ENCODE measurements at regions not wholly inside any gene's neighbourhood (a gene's known extent, or its start where the extent isn't known, plus 50 kb on each side); places are given as distances from the start of the nearest gene placed in this dataset.

DNA sequence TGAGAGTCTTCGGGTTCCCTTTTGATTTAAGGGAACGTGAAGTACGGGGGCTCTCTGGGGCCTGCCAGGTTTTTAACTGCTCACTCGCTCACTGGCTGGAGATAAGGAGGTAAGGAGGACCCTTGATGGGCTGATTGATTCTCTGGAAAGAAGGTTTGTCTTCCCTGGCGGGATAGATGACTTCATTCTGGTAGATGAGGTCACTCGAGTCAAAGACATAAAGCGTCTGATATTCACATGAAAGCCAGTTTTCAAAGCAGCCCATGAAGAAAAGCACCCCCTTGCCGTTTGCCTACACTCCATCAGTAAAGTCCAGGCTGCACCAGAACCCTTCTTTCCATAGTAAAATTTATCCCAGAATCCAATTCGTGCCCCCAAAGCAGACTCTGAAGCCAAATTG is 233.7 kb upstream of the IRX5 start:
- TF ChIP-seq, protein P1, sequence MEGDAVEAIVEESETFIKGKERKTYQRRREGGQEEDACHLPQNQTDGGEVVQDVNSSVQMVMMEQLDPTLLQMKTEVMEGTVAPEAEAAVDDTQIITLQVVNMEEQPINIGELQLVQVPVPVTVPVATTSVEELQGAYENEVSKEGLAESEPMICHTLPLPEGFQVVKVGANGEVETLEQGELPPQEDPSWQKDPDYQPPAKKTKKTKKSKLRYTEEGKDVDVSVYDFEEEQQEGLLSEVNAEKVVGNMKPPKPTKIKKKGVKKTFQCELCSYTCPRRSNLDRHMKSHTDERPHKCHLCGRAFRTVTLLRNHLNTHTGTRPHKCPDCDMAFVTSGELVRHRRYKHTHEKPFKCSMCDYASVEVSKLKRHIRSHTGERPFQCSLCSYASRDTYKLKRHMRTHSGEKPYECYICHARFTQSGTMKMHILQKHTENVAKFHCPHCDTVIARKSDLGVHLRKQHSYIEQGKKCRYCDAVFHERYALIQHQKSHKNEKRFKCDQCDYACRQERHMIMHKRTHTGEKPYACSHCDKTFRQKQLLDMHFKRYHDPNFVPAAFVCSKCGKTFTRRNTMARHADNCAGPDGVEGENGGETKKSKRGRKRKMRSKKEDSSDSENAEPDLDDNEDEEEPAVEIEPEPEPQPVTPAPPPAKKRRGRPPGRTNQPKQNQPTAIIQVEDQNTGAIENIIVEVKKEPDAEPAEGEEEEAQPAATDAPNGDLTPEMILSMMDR (IDR thresholded peaks at IDR 0.05): no peak
- TF ChIP-seq POLR2AphosphoS5 (IDR thresholded peaks at IDR 0.05; ENCODE audit: low read depth, low read length): no peak
- no peak for TF ChIP-seq SIN3A (IDR thresholded peaks at IDR 0.05; ENCODE audit: borderline replicate concordance, insufficient read depth, low read depth, low read length)
- TF ChIP-seq, protein P2, sequence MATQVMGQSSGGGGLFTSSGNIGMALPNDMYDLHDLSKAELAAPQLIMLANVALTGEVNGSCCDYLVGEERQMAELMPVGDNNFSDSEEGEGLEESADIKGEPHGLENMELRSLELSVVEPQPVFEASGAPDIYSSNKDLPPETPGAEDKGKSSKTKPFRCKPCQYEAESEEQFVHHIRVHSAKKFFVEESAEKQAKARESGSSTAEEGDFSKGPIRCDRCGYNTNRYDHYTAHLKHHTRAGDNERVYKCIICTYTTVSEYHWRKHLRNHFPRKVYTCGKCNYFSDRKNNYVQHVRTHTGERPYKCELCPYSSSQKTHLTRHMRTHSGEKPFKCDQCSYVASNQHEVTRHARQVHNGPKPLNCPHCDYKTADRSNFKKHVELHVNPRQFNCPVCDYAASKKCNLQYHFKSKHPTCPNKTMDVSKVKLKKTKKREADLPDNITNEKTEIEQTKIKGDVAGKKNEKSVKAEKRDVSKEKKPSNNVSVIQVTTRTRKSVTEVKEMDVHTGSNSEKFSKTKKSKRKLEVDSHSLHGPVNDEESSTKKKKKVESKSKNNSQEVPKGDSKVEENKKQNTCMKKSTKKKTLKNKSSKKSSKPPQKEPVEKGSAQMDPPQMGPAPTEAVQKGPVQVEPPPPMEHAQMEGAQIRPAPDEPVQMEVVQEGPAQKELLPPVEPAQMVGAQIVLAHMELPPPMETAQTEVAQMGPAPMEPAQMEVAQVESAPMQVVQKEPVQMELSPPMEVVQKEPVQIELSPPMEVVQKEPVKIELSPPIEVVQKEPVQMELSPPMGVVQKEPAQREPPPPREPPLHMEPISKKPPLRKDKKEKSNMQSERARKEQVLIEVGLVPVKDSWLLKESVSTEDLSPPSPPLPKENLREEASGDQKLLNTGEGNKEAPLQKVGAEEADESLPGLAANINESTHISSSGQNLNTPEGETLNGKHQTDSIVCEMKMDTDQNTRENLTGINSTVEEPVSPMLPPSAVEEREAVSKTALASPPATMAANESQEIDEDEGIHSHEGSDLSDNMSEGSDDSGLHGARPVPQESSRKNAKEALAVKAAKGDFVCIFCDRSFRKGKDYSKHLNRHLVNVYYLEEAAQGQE (IDR thresholded peaks at IDR 0.05; ENCODE audit: insufficient read depth in 1 of 2, low read depth in 2 of 2, low read length in 1 of 2): no peak
- no peak for TF ChIP-seq TCF7L2 (IDR thresholded peaks at IDR 0.05; ENCODE audit: low read depth, low read length)
